H1 (cell line): ENCODE measurements at regions not wholly inside any gene's neighbourhood (a gene's known extent, or its start where the extent isn't known, plus 50 kb on each side); places are given as distances from the start of the nearest gene placed in this dataset.
A peak's percentile ranks its signal among the peaks of the same experiment; 100 is the strongest.

Experiments used
- CTCF ChIA-PET: fragments of 300-600 bp; sonication (Branson Sonifier 250); formaldehyde crosslinking; loops from one replicate; lab custom pipeline; 2021; ENCODE audit not compliant: partially characterized antibody; lab: Charles Lee
- POLR2A ChIA-PET: fragments of 300-600 bp; sonication (Branson Sonifier 250); formaldehyde crosslinking; loops from one replicate; lab custom pipeline; 2021; ENCODE audit warnings: inconsistent platforms; ENCODE audit not compliant: partially characterized antibody; lab: Charles Lee
- DNase-seq, 2 experiments: peaks; one replicate each; pipeline versions ENCODE4 v3.0.0 to v3.0.0-alpha.2; 2010 to 2022; ENCODE audit warnings: low spot score in 2 of 2, low read depth in 1 of 2, mixed read lengths in 1 of 2
- FAIRE-seq: peaks from 2 replicates; lab custom pipeline; 2011; peaks lifted over from hg19 to GRCh38; lab: Jason Lieb, UNC
- H2AFZ ChIP-seq: 2 replicates; pipeline ENCODE4 v1.8.1; 2012; ENCODE audit warnings: low read length, inconsistent platforms
- H2AK5ac ChIP-seq: 2 replicates; pipeline ENCODE4 v1.6.1; 2013; ENCODE audit warnings: low read depth, low read length
- H2BK120ac ChIP-seq: replicated peaks from 2 replicates; pipeline ENCODE3; 2013; ENCODE audit warnings: low read depth, low read length, inconsistent platforms
- H2BK12ac ChIP-seq: 2 replicates; pipeline ENCODE4 v1.6.1; 2013; ENCODE audit warnings: low read depth, low read length
- H2BK15ac ChIP-seq: 2 replicates; pipeline ENCODE4 v1.6.1; 2013; ENCODE audit warnings: low read length
- H2BK20ac ChIP-seq: 2 replicates; pipeline ENCODE4 v1.6.1; 2013; ENCODE audit warnings: low read length
- H2BK5ac ChIP-seq: 2 replicates; pipeline ENCODE4 v1.6.1; 2013; ENCODE audit warnings: low read depth, low read length
- H3K14ac ChIP-seq: 2 replicates; pipeline ENCODE4 v1.6.1; 2013; ENCODE audit warnings: inconsistent platforms; ENCODE audit not compliant: insufficient read length
- H3K18ac ChIP-seq: 2 replicates; pipeline ENCODE4 v1.6.1; 2013; ENCODE audit warnings: low read length; ENCODE audit errors: extremely low read depth
- H3K23ac ChIP-seq: 2 replicates; pipeline ENCODE4 v1.6.1; 2013; ENCODE audit warnings: inconsistent platforms; ENCODE audit not compliant: insufficient read length
- H3K23me2 ChIP-seq: 2 replicates; pipeline ENCODE4 v1.6.1; 2013; ENCODE audit warnings: low read depth, low read length
- H3K27ac ChIP-seq: 2 replicates; pipeline ENCODE4 v1.6.1; 2011; ENCODE audit warnings: low read depth, low read length, inconsistent platforms
- H3K27me3 ChIP-seq, 4 experiments: replicated peaks in 1 of 4; 1 replicate in 1 of 4; 2 replicates in 3 of 4; pipeline versions ENCODE4 v1.6.1 to v1.8.1; 2011 to 2013; ENCODE audit warnings: low read length in 3 of 4, mild to moderate bottlenecking in 3 of 4, inconsistent platforms in 2 of 4, mixed read lengths in 2 of 4, moderate library complexity in 1 of 4; ENCODE audit not compliant: control insufficient read depth in 3 of 4, insufficient read depth in 3 of 4; ENCODE audit errors: extremely low read depth in 1 of 4
- H3K36me3 ChIP-seq, 4 experiments: 2 replicates each; pipeline versions ENCODE4 v1.6.1 to v1.8.1; 2011 to 2013; ENCODE audit warnings: mild to moderate bottlenecking in 4 of 4, low read length in 3 of 4, moderate library complexity in 2 of 4, control low read depth in 1 of 4, inconsistent platforms in 1 of 4; ENCODE audit not compliant: insufficient read depth in 4 of 4, control insufficient read depth in 2 of 4
- H3K4ac ChIP-seq: replicated peaks from 2 replicates; pipeline ENCODE3; 2013; ENCODE audit warnings: low read length, low read depth, mixed read lengths, inconsistent platforms; ENCODE audit not compliant: insufficient read length
- H3K4me1 ChIP-seq, 4 experiments: replicated peaks in 1 of 4; 1 replicate in 1 of 4; 2 replicates in 3 of 4; pipeline versions ENCODE4 v1.6.1 to v1.8.1; 2011 to 2013; ENCODE audit warnings: low read length in 3 of 4, inconsistent platforms in 2 of 4, mixed read lengths in 1 of 4; ENCODE audit not compliant: insufficient read depth in 4 of 4, control insufficient read depth in 3 of 4
- H3K4me2 ChIP-seq, 2 experiments: 2 replicates each; pipeline versions ENCODE4 v1.6.1 to v1.8.1; 2011 to 2013; ENCODE audit warnings: low read depth in 2 of 2, low read length in 2 of 2, control low read depth in 1 of 2, inconsistent platforms in 1 of 2, mild to moderate bottlenecking in 1 of 2; ENCODE audit not compliant: insufficient read depth in 1 of 2
- H3K4me3 ChIP-seq, 4 experiments: fragments of 200-600, 300-600 bp in 1 of 4; sonication (generic), shearing (Covaris generic), sonication (Bioruptor Twin) in 1 of 4; 2 replicates each; pipeline versions ENCODE4 v1.5.1 to v1.8.1; 2011 to 2016; ENCODE audit warnings: low read length in 4 of 4, low read depth in 3 of 4, control low read depth in 2 of 4, inconsistent platforms in 2 of 4, mild to moderate bottlenecking in 2 of 4, mixed read lengths in 1 of 4, moderate library complexity in 1 of 4; ENCODE audit not compliant: insufficient read depth in 2 of 4; ENCODE audit errors: extremely low read depth in 1 of 4
- H3K56ac ChIP-seq: replicated peaks from 2 replicates; pipeline ENCODE3; 2013; ENCODE audit warnings: low read depth, mild to moderate bottlenecking, mixed read lengths, low read length, inconsistent platforms; ENCODE audit not compliant: insufficient read length
- H3K79me1 ChIP-seq: 2 replicates; pipeline ENCODE4 v1.6.1; 2013; ENCODE audit warnings: low read depth, low read length, control low read depth
- H3K79me2 ChIP-seq, 2 experiments: 2 replicates each; pipeline versions ENCODE4 v1.6.1 to v1.8.1; 2012 to 2013; ENCODE audit warnings: low read length in 2 of 2, mild to moderate bottlenecking in 2 of 2, inconsistent platforms in 1 of 2; ENCODE audit not compliant: insufficient read depth in 2 of 2, control insufficient read depth in 1 of 2
- H3K9ac ChIP-seq, 4 experiments: replicated peaks in 1 of 4; 1 replicate in 1 of 4; 2 replicates in 3 of 4; pipeline versions ENCODE4 v1.6.1 to v1.8.1; 2011 to 2013; ENCODE audit warnings: low read depth in 3 of 4, low read length in 3 of 4, control low read depth in 2 of 4, mild to moderate bottlenecking in 2 of 4, moderate library complexity in 2 of 4, inconsistent platforms in 1 of 4; ENCODE audit errors: extremely low read depth in 1 of 4
- H3K9me3 ChIP-seq, 2 experiments: 2 replicates each; pipeline versions ENCODE4 v1.6.1 to v1.8.1; 2012 to 2013; ENCODE audit warnings: mild to moderate bottlenecking in 2 of 2, moderate library complexity in 2 of 2, control low read depth in 1 of 2, inconsistent platforms in 1 of 2, low read depth in 1 of 2, low read length in 1 of 2, mixed read lengths in 1 of 2; ENCODE audit not compliant: insufficient read depth in 2 of 2
- H4K20me1 ChIP-seq, 2 experiments: replicated peaks in 1 of 2; 2 replicates each; pipeline versions ENCODE3 to v1.8.1; 2011 to 2013; ENCODE audit warnings: inconsistent platforms in 2 of 2, low read length in 2 of 2, mild to moderate bottlenecking in 1 of 2; ENCODE audit not compliant: insufficient read depth in 2 of 2, control insufficient read depth in 1 of 2
- H4K5ac ChIP-seq: 2 replicates; pipeline ENCODE4 v1.6.1; 2013; ENCODE audit warnings: low read length, low read depth, mixed read lengths, inconsistent platforms; ENCODE audit not compliant: insufficient read length
- H4K8ac ChIP-seq: 2 replicates; pipeline ENCODE4 v1.8.0; 2013; ENCODE audit warnings: mild to moderate bottlenecking, moderate library complexity, low read length, inconsistent platforms; ENCODE audit not compliant: insufficient read depth; ENCODE audit errors: extremely low read depth
- H4K91ac ChIP-seq: replicated peaks from 2 replicates; pipeline ENCODE3; 2013; ENCODE audit warnings: low read length, mixed read lengths, inconsistent platforms; ENCODE audit not compliant: insufficient read length
- BCL11A ChIP-seq, 2 experiments: IDR thresholded peaks; one replicate each; pipeline ENCODE4 v1.6.1; 2011; ENCODE audit warnings: low read depth in 2 of 2, low read length in 2 of 2, mild to moderate bottlenecking in 2 of 2
- NANOG ChIP-seq: IDR thresholded peaks from 2 replicates; pipeline ENCODE4 v1.6.1; 2011; ENCODE audit warnings: low read length, low read depth, mild to moderate bottlenecking, inconsistent platforms; ENCODE audit not compliant: insufficient read depth, poor library complexity, severe bottlenecking
- RFX5 ChIP-seq: IDR thresholded peaks from 2 replicates; pipeline ENCODE4 v1.6.1; 2011; ENCODE audit warnings: low read depth, low read length, improper control_type of control experiment, borderline replicate concordance
- WGBS, 2 experiments: shearing (Covaris generic) in 1 of 2; methylation state at CpG; one replicate each; pipeline versions ENCODE4 v1.1.6 to v1.1.7; 2013 to 2015; ENCODE audit warnings: low lambda C conversion rate in 2 of 2, mixed read lengths in 2 of 2, inconsistent platforms in 1 of 2, low coverage in 1 of 2, missing lambda C conversion rate in 1 of 2; ENCODE audit not compliant: insufficient replicate concordance in 2 of 2, insufficient coverage in 1 of 2, insufficient read length in 1 of 2; ENCODE audit errors: extremely low coverage in 1 of 2, missing lambda C conversion rate in 1 of 2; 5-methylcytosine and 5-hydroxymethylcytosine counted together

DNA sequence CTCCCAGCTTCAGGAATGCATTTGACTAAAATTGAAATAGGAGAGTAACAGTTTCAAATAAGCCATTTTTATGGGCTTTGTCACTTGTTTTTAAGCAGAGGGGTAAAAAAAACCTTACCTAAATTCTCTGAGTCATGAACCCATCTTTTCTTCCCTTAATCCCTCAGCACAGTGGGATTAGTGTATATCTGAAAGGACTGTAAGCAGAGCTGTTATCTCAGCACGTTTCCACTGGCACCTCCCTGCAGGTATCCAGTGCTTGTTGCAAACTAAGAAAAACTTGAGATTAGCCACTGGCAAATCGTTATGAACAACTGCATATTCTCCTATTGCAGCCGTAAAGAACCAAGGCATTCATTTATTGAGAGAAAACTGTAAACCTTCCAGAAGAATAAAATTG, 872.7 kb downstream of the EFNA5 start:
- H4K5ac ChIP-seq: no peak overlapping the region
- H2BK5ac ChIP-seq: no peak overlapping the region
- no peak overlapping the region for H2AFZ ChIP-seq
- H2BK15ac ChIP-seq: no peak overlapping the region
- no peaks in the 10 kb centered on the region for H3K79me1 ChIP-seq
- H4K20me1 ChIP-seq: no peaks in the 10 kb centered on the region
- H3K14ac ChIP-seq: no peak overlapping the region
- H3K4ac ChIP-seq: no peak overlapping the region
- no peak overlapping the region for H3K4me2 ChIP-seq
- CTCF ChIA-PET: no interaction called here
- H2AK5ac ChIP-seq: no peak overlapping the region
- POLR2A ChIA-PET: no interaction called here
- peaks cover 0 to 2% (median 0%) of the 10 kb centered on the region in 4 experiments; a peak in 1 of 7 replicates for H3K4me1 ChIP-seq
- H3K4me3 ChIP-seq: no peak overlapping the region
- DNase-seq: no peak
- no peaks in the 10 kb centered on the region for H3K36me3 ChIP-seq
- FAIRE-seq: peak; percentile 71
- no peak overlapping the region for H3K56ac ChIP-seq
- 54% methylated on average over 3 of the region's 3 CpGs; no CpG with 5 or more reads in 1 of the 2 experiments for WGBS, 2 experiments
- no peak overlapping the region for H4K8ac ChIP-seq
- no peaks in the 10 kb centered on the region for H3K23me2 ChIP-seq
- peak; percentile 41 for TF ChIP-seq NANOG
- no peak for TF ChIP-seq RFX5
- TF ChIP-seq BCL11A (IDR thresholded peaks at IDR 0.05; ENCODE audit: low read depth in 2 of 2, low read length in 2 of 2): peak in 1 of 2 experiments; percentile 76
- no peak overlapping the region for H3K18ac ChIP-seq
- no peak overlapping the region for H3K9ac ChIP-seq
- no peak overlapping the region for H2BK120ac ChIP-seq
- H3K27me3 ChIP-seq: no peaks in the 10 kb centered on the region
- no peaks in the 10 kb centered on the region for H3K79me2 ChIP-seq
- no peak overlapping the region for H3K23ac ChIP-seq
- H3K27ac ChIP-seq: no peak overlapping the region
- no peak overlapping the region for H2BK12ac ChIP-seq
- H4K91ac ChIP-seq: no peak overlapping the region
- H2BK20ac ChIP-seq: no peak overlapping the region
- no peaks in the 10 kb centered on the region for H3K9me3 ChIP-seq
